ENCODE measurements at regions not wholly inside any gene's neighbourhood (a gene's known extent, or its start where the extent isn't known, plus 50 kb on each side); places are given as distances from the start of the nearest gene placed in this dataset.

DNA sequence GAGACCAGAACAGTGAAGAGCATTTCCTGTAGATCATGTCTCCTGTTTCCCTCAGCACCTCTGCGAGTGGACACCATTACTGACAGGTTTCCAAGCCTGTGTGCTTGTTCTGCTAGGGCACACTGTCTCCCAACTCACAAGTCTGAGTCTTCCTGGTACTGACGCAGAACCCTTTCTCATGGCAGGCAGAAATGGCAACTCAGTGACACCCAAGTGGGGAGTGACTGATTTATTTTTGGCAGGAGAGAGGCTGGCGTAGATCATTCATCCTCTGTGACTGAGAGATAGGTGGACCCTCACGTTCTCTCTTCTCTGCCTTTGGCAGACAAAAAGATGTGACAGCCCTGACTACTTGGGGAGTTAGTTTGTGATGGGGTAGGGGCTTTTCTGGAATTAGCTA lies 183.4 kb downstream of the RFC3 start:
- intact Hi-C loops (cut with micrococcal nuclease): no loop called here

DNA sequence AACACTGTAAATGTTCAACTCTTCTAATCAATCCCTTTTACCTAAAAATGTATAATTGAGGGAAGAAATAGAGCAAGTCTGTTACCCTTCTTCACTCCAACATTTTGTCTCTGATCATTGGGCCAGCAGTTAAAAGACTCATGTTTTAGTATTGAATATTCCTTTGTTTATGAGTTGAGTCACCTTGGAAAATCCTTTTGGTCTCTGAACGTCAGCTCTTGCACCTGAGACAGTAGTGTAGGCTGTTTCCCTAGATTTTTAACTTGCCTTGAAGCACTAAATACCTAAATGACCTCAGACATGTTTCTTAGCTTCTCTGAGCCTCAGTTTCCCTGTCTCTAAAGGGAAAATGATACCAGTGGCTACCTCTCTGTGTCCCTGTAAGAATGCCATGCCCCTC lies 184.2 kb downstream of the RFC3 start:
- intact Hi-C loops (cut with micrococcal nuclease): no loop called here

DNA sequence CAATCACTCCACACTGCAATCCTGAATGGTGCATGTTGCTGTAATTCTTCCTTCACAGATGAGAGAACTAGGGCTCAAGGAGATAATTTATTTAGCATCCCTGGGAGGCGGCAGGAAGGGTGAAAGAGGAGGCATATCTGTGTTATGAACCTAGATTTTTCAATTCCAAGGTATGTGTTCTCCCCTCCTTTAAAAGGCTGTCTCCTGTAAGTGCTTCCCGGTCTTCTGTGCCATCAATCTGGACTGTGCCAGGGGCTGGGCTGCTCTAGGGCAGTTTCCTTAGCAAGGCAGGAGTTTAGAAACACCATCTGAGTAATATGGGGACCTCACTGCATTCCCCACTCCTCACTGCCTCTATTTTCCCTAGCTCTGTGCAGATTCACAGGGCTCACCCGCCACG lies 185.0 kb downstream of the RFC3 start:
- intact Hi-C loops (cut with micrococcal nuclease): no loop called here

DNA sequence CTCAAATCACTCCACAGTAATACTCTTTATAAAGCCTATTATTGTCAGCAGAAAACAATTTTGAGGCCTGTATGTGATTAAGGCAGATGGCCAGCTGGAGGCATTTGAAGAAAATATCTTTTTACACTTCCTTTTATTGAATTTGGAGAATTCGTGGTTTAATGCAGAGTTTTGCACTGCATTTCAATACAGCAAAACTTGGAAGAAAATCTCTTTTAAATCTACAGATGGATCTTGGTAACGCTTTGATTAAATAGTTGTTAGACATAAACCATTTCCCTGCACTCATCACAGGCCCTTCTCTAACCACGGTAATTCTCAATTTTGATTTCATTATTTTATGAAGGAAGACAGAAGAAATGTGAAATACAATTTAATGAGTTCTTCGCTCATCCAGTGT lies 185.7 kb downstream of the RFC3 start:
- intact Hi-C loops (cut with micrococcal nuclease): no loop called here

DNA sequence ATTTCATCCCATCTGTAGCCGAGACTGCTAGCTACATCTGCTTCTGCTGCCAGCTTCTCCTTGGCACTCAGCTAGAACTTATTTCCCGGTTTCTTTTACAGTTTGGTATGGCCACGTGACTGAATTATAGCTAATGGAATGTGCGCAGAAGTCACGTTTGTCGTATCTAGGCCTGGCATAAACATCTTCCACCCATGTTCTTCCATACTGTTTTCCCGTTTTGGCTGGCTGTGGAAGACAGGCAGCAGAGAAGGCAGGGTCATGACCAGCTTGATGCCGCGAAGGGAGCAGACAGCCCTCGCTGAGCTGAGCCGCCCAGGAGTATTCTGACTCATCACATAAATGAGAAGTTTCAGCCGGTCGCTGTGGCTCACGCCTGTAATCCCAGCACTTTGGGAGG lies 186.7 kb downstream of the RFC3 start:
- intact Hi-C loops (cut with micrococcal nuclease): no loop called here

DNA sequence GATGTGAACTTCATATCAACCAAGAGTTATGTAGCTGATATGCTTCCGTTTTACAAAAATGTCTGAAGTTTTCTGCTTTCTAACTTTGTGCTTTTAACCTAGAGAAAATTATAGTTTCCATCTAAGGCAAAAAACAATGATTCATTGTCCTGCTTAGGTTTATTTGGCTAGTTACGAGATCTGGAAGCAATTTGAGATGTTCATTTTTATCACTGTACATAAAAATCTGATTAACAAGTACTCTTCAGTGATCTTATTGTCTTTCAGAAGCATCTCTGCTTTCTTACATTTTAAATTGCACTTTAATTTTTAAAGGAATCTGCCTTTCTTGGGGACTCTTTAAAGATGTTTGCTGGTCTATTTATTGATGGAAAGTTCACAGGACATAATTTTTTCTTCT lies 188.1 kb downstream of the RFC3 start:
- intact Hi-C loops (cut with micrococcal nuclease): no loop called here

DNA sequence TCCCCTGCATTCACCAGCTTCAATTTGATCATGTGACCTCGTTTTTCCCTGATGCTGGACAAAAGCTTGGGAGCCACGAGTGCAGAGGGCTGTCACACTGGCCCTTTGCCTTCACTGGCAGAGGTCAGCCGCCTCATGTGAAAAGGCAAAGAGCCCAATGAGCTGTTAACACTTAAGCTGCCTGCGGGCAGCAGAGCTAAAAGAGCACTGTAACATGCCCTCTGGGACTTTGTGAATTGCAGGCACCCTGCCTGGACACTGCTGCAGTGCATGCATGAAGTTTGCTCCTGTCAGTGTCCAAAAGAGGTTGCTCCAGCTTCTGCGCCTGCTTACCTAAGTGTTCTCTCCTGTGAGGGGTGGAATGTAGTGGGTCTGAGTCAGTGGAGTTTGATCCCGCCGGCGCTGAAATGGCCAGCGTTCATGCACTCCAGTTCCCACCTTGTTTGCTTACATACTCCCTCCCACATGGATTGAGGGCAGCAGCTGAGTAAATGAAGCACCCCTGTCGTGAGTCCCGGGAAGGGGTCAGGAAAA lies 193.7 kb downstream of the RFC3 start:
- intact Hi-C loops (cut with micrococcal nuclease): no loop called here

DNA sequence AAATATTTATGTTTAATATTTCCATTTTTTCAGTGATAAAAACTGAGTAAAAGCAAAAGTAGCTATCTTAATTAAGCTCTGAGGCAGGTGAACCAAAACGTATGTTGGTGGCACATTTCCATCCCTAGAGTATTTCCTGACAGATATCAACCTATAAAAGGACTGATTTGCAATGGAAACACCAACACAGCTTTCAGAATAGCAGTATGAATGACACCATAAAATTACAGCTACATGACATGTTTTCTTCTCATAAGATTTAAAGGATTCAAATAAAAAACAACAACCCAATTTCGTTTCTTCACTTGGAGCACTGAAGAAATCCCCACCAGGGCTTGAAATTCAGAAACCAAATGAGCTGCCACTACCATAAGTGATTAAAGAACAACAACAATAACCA lies 194.4 kb downstream of the RFC3 start:
- intact Hi-C loops (cut with micrococcal nuclease): no loop called here

DNA sequence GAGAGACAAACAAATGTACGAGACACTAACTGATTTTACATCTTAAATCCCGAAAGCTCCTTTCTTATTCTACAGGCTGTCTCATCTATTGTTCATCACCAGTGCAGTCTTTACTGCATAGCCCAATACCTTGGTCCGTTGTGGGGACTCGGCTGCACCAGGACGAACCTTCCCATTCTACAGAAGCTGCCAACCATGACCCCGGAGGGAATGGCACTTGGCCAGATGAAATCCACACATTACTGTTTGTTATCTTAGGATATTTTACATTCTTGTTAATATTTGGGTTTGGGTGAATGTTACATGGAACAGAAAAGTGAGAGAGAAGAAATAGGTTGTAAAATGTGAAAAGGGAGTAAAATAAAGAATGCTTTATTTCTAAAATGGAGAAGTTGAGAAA lies 195.1 kb downstream of the RFC3 start:
- intact Hi-C loops (cut with micrococcal nuclease): no loop called here

DNA sequence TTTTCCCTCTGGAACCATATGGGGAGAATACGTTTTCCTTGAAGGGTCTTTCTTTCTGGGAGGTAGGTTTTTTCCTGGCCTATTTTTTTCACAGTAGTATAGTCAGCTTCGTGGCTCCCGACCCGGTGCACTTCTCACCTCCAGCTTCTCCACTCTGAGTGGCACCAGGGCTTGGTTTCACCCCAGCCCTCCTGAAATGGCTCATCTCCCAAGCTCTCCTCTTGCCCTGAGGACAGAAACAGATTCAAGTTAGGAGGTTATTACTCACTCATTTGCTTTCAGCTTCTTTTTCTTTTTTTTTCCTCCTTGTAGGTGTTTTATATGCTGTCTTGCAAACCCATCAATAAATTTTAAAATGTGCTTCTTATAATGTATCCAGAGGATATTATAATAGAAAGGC lies 199.3 kb downstream of the RFC3 start:
- intact Hi-C loops (cut with micrococcal nuclease): no loop called here

DNA sequence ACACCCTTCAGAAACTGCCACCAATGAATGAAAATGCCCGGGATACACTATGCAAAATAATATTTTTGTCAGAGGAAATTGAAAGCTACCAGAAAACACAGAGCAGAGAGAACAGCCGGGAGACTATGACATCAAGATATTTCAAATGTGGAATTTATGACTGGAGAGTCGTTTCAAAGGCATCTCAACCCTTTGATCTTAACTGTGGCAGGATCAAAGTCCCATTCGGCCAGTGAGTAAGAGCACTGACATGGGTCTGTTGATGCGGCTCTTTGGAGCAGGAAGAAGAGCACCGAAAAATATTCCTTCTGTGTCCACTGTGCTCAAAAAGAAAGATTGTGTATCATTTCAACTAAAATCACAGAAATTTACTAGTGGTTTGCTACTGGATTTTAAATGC lies 201.9 kb downstream of the RFC3 start:
- intact Hi-C loops (cut with micrococcal nuclease): no loop called here

DNA sequence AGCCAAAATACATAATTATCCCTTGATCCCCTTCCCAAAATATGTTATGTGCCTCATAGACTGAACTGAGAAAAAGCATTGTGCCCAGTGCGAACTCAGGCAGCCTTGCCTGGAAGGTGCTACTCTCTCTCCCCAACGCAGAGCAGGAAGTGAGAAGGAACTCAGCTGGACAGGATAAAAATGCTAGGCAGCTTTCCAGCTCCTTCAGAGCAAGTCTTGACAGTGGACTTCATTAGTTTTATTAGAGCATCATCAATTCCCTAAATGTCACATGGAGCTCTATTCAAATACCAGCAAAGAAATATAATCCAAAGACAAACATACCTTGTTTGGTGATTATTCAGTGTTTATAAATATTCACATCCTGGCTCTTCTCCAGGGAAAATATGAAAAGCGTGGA lies 202.4 kb downstream of the RFC3 start:
- intact Hi-C loops (cut with micrococcal nuclease): no loop called here

DNA sequence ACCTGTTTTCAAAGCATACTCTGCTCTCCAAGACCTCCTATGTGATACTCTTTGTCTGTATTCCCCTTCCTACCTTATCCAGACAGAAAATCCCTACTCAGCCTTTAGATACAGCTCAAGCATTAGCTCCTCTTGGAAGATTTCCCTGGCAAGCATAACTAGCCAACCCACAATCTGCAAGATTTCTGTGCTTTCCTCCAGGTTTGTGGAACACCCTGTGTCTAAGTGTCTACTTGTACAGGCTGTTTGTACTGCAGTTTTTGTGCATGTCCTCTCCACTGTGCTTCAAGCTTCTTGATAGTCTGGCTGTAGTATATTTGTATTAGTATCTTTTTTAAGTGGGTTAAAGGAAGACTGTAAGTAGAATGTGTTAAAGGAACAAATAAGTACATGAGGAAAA lies 203.7 kb downstream of the RFC3 start:
- intact Hi-C loops (cut with micrococcal nuclease): no loop called here

DNA sequence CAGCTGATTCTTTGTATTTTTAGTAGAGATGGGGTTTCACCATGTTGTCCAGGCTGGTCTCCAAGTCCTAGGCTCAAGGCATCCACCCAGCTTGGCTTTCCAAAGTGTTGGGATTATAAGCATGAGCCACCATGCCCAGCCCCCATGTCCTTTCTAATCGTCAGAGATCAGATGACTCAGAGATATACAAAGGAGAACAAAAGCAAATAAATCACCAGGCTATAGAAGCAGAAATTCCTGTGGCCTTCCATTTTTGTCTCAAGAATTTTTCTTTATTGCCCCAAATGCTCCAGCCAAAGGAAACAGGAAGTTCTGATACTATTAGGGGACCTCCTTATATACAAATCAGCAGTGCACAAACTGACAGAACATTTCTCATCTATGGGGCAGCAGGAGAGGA lies 207.8 kb downstream of the RFC3 start:
- intact Hi-C loops (cut with micrococcal nuclease): no loop called here

DNA sequence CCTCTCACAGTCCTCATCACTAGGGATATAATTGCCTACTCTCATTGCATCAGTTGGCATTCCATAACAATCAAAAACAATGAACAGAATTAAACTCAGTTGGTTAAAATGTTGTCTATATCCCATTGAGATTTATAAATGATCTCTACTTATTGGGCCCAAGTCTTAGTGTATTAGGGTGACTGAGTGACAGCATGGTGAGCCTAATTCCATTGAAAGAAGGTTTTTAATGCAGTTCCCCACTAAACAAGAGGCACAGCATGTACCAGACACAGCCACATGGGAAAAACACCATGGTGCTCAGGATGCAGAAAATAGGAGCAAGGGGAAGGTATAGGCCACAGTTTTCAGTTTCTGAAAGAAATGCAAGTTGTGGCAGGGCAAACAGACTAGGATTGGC lies 208.4 kb downstream of the RFC3 start:
- intact Hi-C loops (cut with micrococcal nuclease): no loop called here

DNA sequence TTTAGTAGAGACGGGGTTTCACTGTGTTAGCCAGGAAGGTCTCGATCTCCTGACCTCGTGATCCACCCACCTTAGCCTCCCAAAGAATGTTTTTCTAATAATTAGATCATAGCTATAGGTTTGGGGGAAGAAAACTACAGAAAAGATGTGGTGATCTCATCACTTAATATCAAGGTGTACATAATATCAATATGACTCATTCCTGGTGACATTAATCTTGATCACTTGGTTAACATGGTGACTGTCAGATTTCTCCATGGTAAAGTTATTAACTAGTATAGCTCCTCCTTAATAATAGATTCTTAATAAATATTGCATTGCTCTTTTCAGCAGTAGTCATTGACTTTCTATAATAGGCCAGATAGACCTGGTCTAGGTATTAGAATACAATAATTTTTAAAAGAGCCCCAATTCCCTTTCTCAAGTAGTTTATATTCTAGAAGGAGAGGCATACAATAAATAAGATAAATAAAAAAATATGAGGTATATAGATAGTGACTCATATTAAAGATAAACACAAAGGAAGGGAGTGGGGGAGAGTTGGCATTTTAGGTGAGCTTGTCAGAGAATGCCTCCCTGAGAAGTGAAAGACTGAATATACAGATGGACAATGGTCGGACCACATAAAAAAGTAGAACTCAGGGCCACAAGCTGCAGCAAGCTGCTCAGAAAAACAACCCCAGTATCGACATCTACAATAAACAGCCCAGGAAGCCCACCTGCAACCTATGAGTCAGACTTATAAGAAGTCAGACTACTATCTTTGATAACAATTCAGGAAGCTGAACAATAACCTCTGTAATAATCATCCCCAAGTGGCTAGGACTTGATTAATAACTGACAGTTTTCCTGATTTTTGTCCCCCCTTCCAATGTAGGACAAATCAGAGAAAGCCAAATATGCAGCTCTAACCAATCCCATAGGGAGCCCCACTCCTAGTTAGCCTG lies 210.8 kb downstream of the RFC3 start:
- intact Hi-C loops (cut with micrococcal nuclease): no loop called here

DNA sequence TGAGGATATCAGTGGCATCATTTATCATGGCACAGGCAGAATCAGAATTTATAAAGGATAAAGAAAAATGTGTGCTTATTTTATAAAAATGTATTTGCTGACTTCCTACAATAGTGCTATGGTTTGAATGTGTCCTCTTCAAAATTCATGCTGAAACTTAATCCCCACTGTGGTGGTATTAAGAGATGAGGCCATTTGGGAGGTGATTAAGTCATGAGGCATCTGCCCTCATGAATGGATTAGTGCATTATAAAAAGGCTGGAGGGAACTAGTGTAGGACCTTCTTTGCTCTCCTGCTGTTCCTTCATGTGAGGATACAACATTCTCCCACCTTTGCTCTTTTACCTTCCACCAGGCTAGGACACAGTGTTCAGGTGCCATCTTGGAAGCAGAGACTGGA lies 212.8 kb downstream of the RFC3 start:
- intact Hi-C loops (cut with micrococcal nuclease): no loop called here

DNA sequence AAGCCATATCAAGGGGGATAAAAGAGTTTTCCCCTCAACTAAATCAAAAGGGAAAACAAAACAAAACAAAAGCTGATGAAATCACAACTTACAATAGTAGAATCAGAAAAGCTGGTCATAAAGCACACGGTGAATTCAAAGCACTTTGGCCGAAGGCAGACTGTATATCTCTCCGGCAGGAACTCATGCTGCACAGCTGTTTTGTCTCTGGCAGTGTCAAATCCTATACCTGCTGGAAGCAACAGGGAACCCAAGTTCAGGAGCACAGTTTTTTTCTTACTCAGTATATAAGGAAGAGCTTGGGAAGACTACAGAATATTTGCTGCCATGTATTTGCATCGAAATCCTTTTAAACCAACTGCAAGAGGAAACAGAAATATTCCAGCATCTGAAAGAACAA lies 213.7 kb downstream of the RFC3 start:
- intact Hi-C loops (cut with micrococcal nuclease): no loop called here

DNA sequence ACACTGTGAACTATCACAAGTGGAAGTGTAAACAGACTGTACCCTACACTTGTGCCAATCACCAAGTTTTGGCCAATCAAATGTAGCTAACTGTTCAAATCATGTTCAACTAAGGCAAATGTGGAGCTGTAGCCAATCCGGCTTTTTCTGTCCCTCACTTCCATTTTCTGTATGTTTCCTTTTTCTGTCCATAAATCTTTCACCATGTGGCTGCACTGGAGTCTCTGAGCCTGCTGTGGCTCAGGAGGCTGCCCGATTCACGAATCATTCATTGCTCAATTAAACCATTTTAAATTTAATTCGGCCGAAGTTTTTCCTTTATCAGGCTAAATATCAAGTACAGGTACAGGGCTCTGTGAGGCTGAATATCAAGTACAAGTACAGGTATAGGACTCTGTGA lies 216.5 kb downstream of the RFC3 start:
- intact Hi-C loops (cut with micrococcal nuclease): no loop called here

DNA sequence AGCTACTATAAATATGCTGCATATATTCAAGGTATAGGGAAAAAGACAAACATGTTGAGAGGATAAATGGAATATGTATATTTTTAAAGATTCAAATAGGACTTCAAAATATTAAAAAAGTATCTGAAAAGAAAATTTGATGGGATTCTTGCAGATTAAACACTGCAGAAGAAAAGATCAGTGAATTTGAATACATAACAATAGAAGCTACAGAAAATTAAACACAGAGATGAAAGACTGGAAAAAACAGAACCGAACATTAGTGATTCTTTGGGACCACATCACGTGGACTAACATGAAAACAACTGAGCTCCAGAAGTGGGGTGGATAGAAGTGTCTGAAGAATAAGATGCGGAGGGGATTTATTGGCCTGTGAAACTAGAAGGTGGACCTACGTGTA lies 217.2 kb downstream of the RFC3 start:
- intact Hi-C loops (cut with micrococcal nuclease): no loop called here

DNA sequence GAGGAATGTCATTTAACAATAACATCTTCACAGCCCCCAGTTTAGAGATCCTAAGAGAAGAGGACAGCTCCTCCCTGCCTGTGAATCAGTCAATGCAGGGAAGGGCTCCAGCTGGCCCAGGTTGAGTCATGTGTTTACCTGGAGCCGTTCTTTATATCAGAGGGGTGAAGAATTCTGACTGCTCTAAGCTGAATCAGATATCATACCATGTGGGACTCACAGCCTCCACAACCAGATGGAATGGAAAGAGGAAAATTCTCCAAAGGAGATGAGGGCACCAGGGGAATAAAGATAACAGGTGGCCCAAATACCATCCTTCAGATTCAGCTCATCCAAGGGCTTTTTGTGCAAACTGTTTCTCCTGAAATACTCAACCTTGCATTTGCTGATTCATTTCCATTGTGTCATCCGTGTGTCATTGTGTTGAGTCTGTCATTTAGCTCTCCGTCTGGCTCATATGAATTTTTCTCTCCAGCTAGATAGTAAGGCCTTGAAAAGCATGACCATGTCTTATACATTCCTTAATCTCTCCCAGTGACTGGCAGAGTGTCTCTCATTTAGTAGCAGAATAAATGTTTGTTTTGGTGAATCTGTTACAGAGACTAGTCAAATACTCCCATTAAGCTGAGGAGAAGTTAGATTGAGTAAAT lies 217.9 kb downstream of the RFC3 start:
- intact Hi-C loops (cut with micrococcal nuclease): no loop called here

DNA sequence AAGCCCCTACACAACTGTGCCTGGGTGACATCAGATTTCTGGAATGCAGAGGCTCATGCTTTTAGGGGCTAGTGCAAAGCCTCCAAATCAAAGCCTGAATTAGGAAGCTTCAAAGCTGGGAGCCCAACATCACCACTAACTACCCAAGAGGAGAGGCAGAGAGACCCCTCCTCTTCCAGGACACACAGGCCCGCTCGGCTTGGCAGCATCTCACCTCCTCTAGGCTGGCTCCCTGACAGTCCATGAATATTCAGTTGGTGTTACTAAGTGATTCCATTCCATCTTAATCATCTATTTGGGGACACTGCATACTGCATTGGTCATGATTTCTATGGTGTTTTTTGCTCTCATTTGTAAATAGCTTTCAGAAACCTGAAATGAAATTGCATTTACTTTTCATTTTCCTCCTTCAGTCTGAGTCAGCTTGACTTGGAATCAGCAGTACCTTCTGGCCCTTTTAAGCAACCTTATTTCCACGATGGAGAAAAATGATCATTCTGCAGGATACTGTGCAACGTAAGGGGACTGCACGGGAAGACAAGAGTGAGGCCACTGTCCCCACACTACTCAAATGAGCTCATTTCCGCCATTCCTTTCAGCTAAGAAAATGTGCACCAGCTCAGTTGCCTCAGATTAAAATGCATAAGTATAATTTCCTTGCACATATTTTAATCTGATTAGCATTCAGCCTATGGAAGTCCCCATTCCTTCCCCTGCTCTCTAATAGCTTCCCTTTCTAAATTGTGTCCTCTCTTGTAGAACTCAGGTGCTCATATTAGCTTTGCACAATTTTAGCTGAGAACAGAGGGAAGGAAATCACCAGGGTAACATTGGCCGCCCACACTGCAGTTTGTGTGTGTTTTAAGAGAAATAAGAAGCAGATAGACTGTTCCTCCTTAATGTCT lies 219.9 kb downstream of the RFC3 start:
- intact Hi-C loops (cut with micrococcal nuclease): no loop called here

Data from T-helper 1 cell treated with Interleukin-12 subunit alpha and Interleukin-12 subunit beta and Interleukin-4 antibody, amounts not matched to agents 30 ng/mL and 1 ng/mL, for 36 hours (primary cell).